Ascending aorta (tissue), 2 donors: ENCODE measurements at regions not wholly inside any gene's neighbourhood (a gene's known extent, or its start where the extent isn't known, plus 50 kb on each side); places are given as distances from the start of the nearest gene placed in this dataset.

Source experiments
- DNase-seq, 2 donors: peaks; one replicate each; pipeline ENCODE4 v3.0.0-alpha.2; 2019; ENCODE audit warnings: low spot score in 2 of 2
- H3K27ac ChIP-seq, 2 donors: fragments of 200-600 bp; sonication (generic); one replicate each; pipeline ENCODE4 v1.5.1; 2016 to 2017; ENCODE audit warnings: mild to moderate bottlenecking in 1 of 2
- H3K27me3 ChIP-seq: fragments of 200-600 bp; sonication (generic); one replicate; pipeline ENCODE4 v1.5.1; 2017
- H3K36me3 ChIP-seq, 2 donors: fragments of 200-600 bp; sonication (generic); one replicate each; pipeline ENCODE4 v1.5.1; 2016
- H3K4me1 ChIP-seq, 2 donors: fragments of 200-600 bp; sonication (generic); one replicate each; pipeline ENCODE4 v1.5.1; 2016 to 2017; ENCODE audit warnings: mild to moderate bottlenecking in 1 of 2
- H3K4me3 ChIP-seq, 2 donors: fragments of 200-600 bp; sonication (generic); one replicate each; pipeline ENCODE4 v1.5.1; 2016 to 2017; ENCODE audit warnings: mild to moderate bottlenecking in 1 of 2
- H3K9me3 ChIP-seq, 2 donors: fragments of 200-600 bp; sonication (generic); one replicate each; pipeline ENCODE4 v1.5.1; 2016
- CTCF ChIP-seq, 3 experiments: fragments of 200-600 bp in 2 of 3; fragments of 450-650 bp in 1 of 3; sonication (generic) in 2 of 3; IDR thresholded peaks; one replicate each; pipeline ENCODE4 v1.5.1; 2016 to 2019; ENCODE audit warnings: antibody characterized with exemption in 3 of 3, mild to moderate bottlenecking in 1 of 3, moderate library complexity in 1 of 3
- intact Hi-C: fragments of 100-400 bp; cut with DNase I; formaldehyde crosslinking; loops from one replicate; pipeline ENCODE4 v1.15.1; 2023

- no peaks in the 10 kb centered on the region for H3K4me1 ChIP-seq
- no peak overlapping the region for H3K4me3 ChIP-seq
- H3K9me3 ChIP-seq = peaks cover 0 to 23% of the 10 kb centered on the region in 2 donors
- DNase-seq = no peak
- H3K27me3 ChIP-seq = no peaks in the 10 kb centered on the region
- no peak overlapping the region for H3K27ac ChIP-seq
- intact Hi-C loops = no loop called here
- no peak for TF ChIP-seq CTCF (IDR thresholded peaks at IDR 0.05)
- no peaks in the 10 kb centered on the region for H3K36me3 ChIP-seq
These were observed 53.4 kb upstream of the CYP2C8 start for GRCh38 chr10:95122736-95123135.

- no peaks in the 10 kb centered on the region for H3K27me3 ChIP-seq
- H3K4me3 ChIP-seq = no peak overlapping the region
- no peak overlapping the region for H3K27ac ChIP-seq
- H3K9me3 ChIP-seq = peaks cover 0 to 23% of the 10 kb centered on the region in 2 donors
- DNase-seq = no peak
- intact Hi-C loops = no loop called here
- no peak for TF ChIP-seq CTCF (IDR thresholded peaks at IDR 0.05)
- no peaks in the 10 kb centered on the region for H3K36me3 ChIP-seq
- H3K4me1 ChIP-seq = no peaks in the 10 kb centered on the region
These were observed 52.6 kb upstream of the CYP2C8 start for GRCh38 chr10:95121904-95122303.
